ENCODE measurements at regions not wholly inside any gene's neighbourhood (a gene's known extent, or its start where the extent isn't known, plus 50 kb on each side); places are given as distances from the start of the nearest gene placed in this dataset.
"Not testable (repeated sequence)": the region's sequence is repeated elsewhere in the genome, so short reads cannot be mapped to it uniquely, and the experiment has no call there.

- DNase-seq = no peak
These were observed 735.2 kb downstream of the TBC1D22A start for GRCh38 chr22:47497666-47498065.

GRCh38 chr22:47495110-47495509 is 732.7 kb downstream of the TBC1D22A start:
- peak; percentile 59 for DNase-seq

GRCh38 chr22:47488131-47488530 is 725.7 kb downstream of the TBC1D22A start:
- DNase-seq = not testable (repeated sequence)

- no peak for DNase-seq
These were observed 724.3 kb downstream of the TBC1D22A start for GRCh38 chr22:47486569-47487312.

- DNase-seq = no peak
These were observed 722.6 kb downstream of the TBC1D22A start for GRCh38 chr22:47484960-47485569.

GRCh38 chr22:47476231-47476630 is 713.8 kb downstream of the TBC1D22A start:
- no peak for DNase-seq

- DNase-seq = no peak
These were observed 712.4 kb downstream of the TBC1D22A start for GRCh38 chr22:47474895-47475294.

- DNase-seq = peak; percentile 13
These were observed 712.0 kb downstream of the TBC1D22A start for GRCh38 chr22:47474464-47474863.

- no peak for DNase-seq
These were observed 710.2 kb downstream of the TBC1D22A start for GRCh38 chr22:47472636-47473035.

- DNase-seq = no peak
These were observed 709.0 kb downstream of the TBC1D22A start for GRCh38 chr22:47471406-47471805.

GRCh38 chr22:47465809-47466208 is 703.4 kb downstream of the TBC1D22A start:
- no peak for DNase-seq

GRCh38 chr22:47465222-47465621 is 702.8 kb downstream of the TBC1D22A start:
- DNase-seq = no peak

- no peak for DNase-seq
These were observed 700.8 kb downstream of the TBC1D22A start for GRCh38 chr22:47463220-47463619.

- no peak for DNase-seq
These were observed 698.4 kb downstream of the TBC1D22A start for GRCh38 chr22:47460861-47461260.

GRCh38 chr22:47460176-47460575 is 697.7 kb downstream of the TBC1D22A start:
- no peak for DNase-seq

- DNase-seq = no peak
These were observed 695.9 kb downstream of the TBC1D22A start for GRCh38 chr22:47458348-47458747.

- no peak for DNase-seq
These were observed 695.3 kb downstream of the TBC1D22A start for GRCh38 chr22:47457509-47458300.

- no peak for DNase-seq
These were observed 694.6 kb downstream of the TBC1D22A start for GRCh38 chr22:47457021-47457420.

GRCh38 chr22:47456031-47456430 is 693.6 kb downstream of the TBC1D22A start:
- no peak for DNase-seq

- no peak for DNase-seq
These were observed 690.6 kb downstream of the TBC1D22A start for GRCh38 chr22:47453049-47453448.

- DNase-seq = no peak
These were observed 689.7 kb downstream of the TBC1D22A start for GRCh38 chr22:47452184-47452583.

- no peak for DNase-seq
These were observed 688.5 kb downstream of the TBC1D22A start for GRCh38 chr22:47450876-47451475.

GRCh38 chr22:47449508-47450270 is 687.2 kb downstream of the TBC1D22A start:
- DNase-seq = no peak

Measured in inflammatory macrophage treated with lipopolysaccharide for 4 hours (primary cell).